GM19395 (cell line): ENCODE measurements at regions not wholly inside any gene's neighbourhood (a gene's known extent, or its start where the extent isn't known, plus 50 kb on each side); places are given as distances from the start of the nearest gene placed in this dataset.
"Not testable (repeated sequence)": the region's sequence is repeated elsewhere in the genome, so short reads cannot be mapped to it uniquely, and the experiment has no call there.

Experiments used
- ATAC-seq: cut with Tn5 transposase; IDR thresholded peaks from one replicate; pipeline ENCODE4 v1.9.1; 2021; ENCODE audit warnings: mild to moderate bottlenecking, moderate library complexity; ENCODE audit not compliant: unreplicated experiment

GRCh38 chr17:71765437-71765836 lies 355.4 kb upstream of the SOX9 start:
- no peak for ATAC-seq

GRCh38 chr17:71769850-71770249 lies 351.0 kb upstream of the SOX9 start:
- no peak for ATAC-seq

DNA sequence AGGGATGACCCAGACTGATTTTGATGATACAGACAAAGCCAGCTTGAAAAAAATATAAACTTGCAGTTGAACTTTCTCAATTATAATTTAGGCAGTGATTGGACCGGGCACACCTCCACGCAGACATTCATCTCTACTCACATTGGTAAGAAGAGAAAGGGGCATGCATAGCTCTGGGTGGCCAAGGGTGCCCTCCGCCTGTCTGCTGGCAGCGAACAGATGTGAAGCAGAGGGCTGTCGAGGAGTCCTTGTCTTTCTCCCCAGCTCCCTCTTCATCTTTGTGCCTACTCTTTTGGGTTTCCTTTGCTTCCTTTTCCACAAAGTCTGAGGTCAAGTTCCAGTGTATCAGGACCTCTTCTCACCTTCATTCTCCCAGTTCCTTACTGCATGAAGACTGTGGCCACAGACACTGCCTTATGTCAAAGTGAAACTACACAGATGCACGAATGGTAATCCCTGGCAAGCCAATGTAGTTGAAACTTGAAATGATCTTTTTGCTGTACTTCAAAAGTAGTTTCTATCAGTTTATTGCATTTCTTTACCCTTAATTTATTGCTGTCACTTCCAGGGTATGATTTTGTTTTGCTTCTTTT lies 343.7 kb upstream of the SOX9 start:
- ATAC-seq = no peak

- ATAC-seq = no peak
Observed at GRCh38 chr17:71779482-71779881, 341.3 kb upstream of the SOX9 start.

GRCh38 chr17:71780596-71780995 lies 340.2 kb upstream of the SOX9 start:
- no peak for ATAC-seq

DNA sequence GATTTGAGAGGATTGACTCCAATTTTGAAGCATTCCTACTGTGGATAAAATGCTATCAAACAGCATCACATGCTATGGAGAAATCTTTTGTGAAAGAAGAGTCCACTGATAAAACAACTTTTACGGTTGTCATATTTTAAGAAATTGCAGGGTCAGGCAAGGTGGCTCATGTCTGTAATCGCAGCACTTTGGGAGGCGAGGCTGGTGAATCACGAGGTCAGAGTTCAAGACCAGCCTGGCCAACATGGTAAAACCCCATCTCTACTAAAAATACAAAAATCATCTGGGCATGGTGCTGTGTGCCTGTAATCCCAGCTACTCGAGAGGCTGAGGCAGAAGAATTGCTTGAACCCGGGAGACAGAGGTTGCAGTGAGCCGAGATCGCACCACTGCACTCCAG lies 338.8 kb upstream of the SOX9 start:
- not testable (repeated sequence) for ATAC-seq

DNA sequence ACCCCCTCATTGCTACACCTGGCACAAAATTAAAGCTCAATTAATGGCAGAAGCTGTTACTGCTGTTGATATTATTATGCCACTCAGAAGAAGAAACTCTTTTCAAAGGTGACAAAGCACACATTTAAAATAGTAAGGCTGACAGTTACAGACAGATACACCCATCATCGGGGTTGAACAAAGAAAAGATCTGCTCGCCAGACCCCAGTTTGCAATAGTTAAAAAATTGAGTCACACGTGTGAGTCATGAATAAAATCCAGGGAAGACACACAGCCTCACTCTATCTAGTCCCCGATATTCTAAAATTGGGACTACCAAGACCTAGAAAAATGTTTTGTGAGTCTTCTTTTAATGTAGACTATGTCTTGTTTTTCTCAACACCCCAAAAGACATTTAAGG lies 330.0 kb upstream of the SOX9 start:
- no peak for ATAC-seq

DNA sequence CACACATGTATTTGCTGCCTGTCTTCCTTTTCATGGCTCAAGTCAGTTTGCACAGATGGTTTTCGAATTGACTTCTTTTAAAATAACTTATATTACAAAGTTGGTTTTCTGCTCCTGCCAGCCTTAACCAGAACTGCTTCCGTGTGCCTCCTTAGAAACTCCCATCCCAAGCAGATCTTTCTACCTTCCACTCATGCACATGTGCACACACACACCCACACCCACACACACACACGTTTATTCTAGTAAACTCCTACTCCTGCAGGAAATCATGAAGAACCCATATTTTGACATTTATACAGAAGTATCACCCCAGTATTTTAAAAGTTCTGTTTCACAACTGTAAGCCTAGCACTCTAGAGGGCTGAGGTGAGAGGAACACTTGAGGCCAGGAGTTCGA lies 329.5 kb upstream of the SOX9 start:
- ATAC-seq = no peak

DNA sequence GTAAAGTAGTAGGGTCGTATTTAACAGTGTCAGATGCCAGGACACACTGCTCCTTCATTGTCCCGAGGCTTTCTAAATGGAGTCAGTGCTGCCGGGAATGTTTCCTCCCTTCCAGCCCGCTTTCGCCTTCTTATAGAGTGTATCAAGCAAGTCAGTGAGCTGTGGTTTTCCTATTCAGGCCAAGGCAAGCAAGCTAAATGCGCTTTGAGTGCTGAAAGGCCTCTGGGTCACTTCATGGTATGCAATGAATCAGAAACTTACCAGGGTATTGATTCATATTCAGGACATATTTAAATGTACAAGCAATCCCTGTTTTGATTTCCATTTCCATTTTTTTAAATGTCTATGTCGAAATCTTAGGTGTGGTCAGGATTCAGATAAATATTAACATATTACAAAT lies 327.9 kb upstream of the SOX9 start:
- ATAC-seq = no peak

DNA sequence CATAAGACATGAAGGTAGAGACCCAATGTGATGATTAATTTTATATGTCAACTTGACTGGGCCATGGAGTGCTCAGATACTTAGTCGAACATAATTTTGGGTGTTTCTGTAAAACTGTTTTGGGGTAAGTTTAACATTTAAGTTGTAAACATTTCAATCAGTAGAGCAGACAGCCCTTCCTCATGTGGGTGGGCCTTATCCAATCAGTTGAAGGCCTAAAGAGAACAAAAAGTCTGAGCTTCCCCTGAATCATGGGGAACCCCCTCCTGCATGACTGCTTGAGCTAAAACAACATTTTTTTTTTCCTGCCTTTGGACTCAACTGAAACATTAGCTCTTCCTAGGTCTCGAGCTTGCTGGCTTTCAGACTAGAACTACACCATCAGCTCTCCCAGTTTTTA lies 327.3 kb upstream of the SOX9 start:
- ATAC-seq = no peak

DNA sequence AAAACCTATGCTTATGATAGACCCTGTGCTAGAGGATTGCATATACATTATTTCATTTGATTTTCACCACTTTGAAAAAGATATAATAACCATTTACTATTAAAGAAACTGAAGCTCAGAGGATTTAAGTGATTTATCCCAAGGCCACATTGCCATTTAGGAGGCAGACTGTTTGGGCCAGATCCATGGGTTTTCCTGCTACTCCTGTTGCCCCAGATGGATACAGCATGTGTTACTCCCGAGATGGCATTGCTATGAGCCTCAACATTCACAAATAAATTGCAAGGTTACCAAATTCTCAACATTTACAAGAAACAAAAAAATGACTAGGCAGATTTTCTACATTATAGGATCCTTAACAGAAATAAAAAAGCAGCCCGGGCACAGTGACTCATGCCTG lies 322.1 kb upstream of the SOX9 start:
- no peak for ATAC-seq

DNA sequence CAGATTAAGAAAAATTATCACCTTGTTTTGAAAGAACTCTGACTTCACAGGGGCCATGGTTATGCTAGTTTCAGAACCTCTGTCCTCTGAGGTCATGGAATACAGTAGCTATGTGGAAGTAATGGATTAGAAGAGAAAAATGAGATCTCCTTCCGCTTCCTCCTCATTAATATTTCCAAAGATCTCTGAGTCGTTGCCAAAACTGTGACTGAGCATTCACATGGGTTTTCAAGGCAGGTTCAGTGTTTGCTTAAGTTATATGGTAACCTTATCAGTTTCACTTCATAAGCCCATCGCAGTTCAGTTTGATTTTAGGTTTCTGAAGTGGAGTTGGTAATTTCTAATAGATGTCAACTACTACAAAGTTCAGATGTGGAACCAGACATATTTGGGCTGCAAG lies 321.2 kb upstream of the SOX9 start:
- ATAC-seq = no peak

DNA sequence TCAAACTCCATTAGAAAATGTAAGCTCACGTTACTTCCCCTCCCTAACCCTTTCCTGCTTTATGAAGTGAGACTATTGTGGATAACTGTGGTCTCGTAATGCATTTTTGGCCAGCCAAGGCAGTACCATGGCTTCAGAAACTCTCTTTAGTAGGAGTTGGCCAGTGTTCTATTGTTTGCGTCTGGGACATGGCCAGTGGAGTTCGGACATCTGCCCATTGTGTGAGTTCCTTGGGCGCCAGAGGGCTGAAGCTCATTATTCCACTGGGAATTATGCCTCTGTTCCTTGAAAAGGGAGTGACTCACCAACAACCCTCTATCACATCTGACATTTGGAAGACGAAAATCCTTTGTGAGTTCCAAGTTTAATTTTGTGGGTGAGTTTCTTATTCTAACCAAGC lies 319.5 kb upstream of the SOX9 start:
- no peak for ATAC-seq

DNA sequence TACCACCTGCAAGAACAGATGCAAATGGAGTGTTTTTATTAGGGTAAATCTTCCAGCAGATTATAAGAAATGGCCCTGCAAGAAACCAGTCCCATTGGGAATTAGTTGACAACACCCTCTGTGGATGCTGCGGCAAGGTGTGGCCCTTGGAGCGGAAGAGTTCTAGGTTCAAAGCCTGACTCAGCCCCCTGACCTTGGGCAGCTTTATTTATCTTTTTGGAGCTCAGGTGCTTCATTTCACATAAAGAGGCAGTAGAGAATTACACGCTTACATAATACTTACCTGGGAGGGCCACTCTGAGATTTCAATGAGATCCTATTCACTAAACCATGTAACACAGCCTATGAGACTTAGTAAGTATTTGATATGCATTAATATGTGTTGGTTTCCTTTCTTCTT lies 318.2 kb upstream of the SOX9 start:
- no peak for ATAC-seq

GRCh38 chr17:71803656-71804284 lies 317.1 kb upstream of the SOX9 start:
- ATAC-seq = no peak

DNA sequence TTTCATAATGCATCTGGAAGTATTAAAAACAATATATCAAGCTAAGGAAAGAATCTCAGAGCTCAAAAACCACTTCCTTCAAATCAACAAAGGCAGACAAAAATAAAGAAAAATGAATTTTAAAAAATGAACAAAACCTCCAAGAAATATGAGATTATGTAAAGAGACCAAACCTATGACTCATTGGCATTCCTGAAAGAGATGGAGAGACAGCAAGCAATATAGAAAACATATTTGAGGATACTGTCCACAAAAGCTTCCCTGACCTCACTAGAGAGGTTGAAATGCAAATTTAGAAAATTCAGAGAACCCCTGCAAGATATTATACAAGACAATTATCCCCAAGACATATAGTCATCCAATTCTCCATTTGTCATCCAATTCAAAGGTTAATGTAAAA lies 311.3 kb upstream of the SOX9 start:
- no peak for ATAC-seq

DNA sequence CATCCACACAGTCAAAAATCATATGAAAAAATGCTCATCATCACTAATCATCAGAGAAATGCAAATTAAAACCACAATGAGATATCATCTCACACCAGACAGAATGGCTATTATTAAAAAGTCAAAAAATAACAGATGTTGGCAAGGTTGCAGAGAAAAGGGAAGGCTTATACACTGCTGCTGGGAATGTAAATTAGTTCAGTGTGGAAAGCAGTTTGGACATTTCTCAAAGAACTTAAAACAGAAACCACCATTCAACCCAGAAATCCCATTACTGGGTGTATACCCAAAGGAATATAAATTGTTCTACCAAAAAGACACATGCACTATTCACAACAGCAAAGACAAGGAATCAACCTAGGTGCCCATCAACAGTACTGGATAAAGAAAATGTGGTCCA lies 307.0 kb upstream of the SOX9 start:
- not testable (repeated sequence) for ATAC-seq

DNA sequence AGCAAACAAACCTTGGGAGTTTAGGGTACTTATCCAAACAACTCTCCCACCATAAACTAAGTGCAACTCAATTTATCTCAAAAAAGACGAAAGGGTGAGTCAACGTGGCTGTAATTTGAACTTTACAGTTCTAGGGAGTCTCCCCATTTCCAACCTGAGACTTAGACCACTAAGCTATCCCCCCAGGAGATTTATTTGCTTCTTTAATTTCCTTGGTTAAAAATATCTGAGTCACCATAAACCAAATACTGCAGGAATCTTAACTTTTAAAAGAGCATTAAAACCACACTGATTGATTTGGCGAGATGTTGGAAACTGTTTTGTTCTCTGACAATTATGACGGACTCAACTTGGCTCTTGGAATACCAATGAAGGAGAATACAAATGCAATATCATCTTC lies 299.3 kb upstream of the SOX9 start:
- no peak for ATAC-seq

DNA sequence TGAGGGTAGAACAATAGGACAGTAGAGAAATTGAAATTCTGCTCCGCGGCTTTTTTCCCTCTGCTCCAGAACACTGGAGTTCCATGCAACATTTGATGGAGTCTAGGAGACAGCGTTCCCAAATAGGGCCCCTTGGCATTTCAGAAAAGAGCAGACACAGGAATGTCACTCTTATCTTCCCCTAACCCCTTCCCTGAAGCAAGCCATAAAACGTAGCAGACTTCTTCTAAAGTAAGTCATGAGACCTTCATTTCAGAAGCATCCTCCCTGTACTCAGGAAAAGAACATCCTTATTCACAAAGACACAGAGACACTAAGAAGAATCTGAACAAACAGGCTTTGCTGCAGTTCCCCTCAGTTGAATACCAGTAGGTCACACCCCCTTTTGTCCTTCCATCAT lies 296.1 kb upstream of the SOX9 start:
- no peak for ATAC-seq

DNA sequence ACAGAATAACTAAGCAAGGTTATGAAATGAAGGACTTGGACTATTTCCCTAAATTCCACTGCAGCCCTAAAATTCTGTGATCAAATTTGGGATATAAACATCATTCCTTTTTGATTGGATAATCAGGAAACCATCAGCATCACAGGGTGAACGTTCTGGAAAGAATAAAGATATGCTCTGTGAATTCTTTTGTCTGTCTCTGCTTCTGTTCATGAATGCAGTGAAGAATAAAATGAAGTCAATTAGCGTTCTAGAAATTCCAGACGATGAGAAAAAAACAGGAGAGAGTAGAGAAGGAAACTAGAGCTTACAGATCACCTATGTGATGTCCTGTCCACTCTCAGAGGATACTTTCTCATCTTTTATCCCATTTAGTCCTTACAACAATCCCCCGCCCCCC lies 295.1 kb upstream of the SOX9 start:
- ATAC-seq = no peak

- no peak for ATAC-seq
Observed at GRCh38 chr17:71828182-71828596, 292.6 kb upstream of the SOX9 start.

DNA sequence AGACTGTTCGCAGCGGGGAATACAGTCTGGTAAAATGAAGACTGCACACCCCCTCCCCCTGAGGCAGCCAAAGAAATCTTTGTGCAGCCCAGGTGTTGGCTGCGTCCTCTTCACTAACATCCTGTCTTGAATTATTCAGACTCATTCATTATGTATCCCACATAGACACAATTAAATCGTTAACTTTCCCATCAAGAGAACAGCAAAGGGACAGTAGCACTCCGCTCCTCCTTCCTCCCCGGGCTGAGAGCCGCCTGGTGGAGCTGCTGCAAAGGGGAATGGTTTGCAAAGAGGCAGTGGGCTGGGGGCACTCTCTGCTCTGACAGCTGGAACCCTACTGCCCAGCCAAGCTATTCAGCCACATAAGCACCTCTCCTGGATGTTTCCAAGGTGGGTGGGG lies 290.0 kb upstream of the SOX9 start:
- ATAC-seq = no peak

DNA sequence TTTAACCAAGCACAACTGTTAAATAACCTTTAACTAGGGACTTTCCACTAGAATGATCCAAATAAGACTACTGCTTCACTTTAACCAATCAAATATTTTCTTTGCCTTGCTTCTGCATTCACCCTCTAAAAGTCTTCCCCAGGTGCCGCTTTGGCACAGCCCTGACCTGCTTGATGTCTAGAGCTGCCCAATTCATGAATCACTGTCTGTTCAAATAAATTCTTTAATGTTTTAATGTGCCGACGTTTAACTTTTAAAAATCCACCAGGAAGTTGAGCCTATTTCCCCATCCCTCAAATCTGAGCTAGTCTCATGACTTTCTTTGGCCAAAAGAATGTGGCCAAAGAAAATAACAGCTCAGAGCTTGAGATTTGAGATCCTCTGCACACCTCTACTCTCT lies 277.8 kb upstream of the SOX9 start:
- no peak for ATAC-seq
